M059J (cell line): ENCODE measurements at regions not wholly inside any gene's neighbourhood (a gene's known extent, or its start where the extent isn't known, plus 50 kb on each side); places are given as distances from the start of the nearest gene placed in this dataset.

Experiments
- DNase-seq: peaks from one replicate; pipeline ENCODE4 v3.0.0-alpha.2; 2012; ENCODE audit warnings: low read depth

- no peak for DNase-seq
Measured at GRCh38 chr17:34874478-34874877, 86.8 kb downstream of the CCT6B start.

DNA sequence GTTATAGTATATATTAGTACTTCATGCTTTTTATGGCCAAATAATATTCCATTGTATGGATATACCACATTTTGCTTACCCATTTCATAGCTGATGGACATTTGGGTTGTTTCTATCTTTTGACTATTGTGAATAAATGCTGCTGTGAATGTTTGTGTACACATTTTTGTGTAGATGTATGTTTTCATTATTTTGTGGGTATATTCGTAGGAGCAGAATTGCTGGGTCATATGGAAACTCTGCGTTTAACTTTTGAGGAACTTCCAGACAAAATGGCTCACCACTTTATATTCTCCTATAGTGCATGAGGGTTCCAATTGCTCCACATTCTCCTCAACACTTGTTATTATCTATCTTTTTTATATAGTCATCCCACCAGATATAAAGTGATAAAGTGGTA lies 88.6 kb downstream of the CCT6B start:
- no peak for DNase-seq

DNA sequence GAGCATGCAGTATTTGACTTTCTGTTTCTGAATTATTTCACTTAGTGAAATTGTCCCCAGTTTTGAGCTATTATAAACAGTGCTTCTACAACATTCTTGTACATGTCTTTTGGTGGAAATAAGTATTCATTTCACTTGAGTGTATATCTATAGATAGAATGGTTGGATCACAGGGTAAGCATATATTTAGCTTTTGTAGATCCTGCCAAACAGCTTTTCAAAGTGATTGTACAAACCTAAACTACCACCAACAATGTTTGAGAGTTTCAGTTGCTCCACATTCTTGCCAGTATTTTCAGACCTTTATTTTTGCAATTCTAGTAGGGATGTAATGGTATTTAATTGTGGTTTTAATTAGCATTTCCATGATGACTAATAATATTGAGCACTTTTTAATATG lies 91.6 kb downstream of the CCT6B start:
- DNase-seq: no peak

DNA sequence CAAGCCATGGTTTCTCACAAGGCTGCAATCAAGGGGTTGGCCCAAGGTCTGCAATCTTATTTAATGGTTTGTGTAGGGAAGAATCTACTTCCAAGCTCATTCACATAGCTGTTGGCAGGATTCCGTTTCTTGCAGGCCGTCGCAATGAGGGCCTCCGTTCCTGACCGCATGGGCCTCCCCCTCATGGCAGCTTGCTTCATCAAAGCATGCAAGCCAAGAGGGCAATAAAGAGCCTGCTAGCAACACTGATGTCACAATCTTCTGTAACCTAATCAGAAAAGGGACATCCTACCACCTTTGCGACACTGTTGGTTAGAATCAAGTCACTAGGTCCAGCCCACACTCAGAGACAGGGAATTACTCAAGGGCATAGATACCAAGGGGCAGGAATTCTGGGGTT lies 95.5 kb downstream of the CCT6B start:
- no peak for DNase-seq

GRCh38 chr17:34862384-34862783 lies 98.9 kb downstream of the CCT6B start:
- no peak for DNase-seq

GRCh38 chr17:34861864-34862263 lies 99.4 kb downstream of the CCT6B start:
- no peak for DNase-seq

GRCh38 chr17:34859652-34860051 lies 101.6 kb downstream of the CCT6B start:
- no peak for DNase-seq

GRCh38 chr17:34858591-34859565 lies 102.4 kb downstream of the CCT6B start:
- peak; percentile 72 for DNase-seq

GRCh38 chr17:34853924-34854323 lies 107.3 kb downstream of the CCT6B start:
- no peak for DNase-seq

DNA sequence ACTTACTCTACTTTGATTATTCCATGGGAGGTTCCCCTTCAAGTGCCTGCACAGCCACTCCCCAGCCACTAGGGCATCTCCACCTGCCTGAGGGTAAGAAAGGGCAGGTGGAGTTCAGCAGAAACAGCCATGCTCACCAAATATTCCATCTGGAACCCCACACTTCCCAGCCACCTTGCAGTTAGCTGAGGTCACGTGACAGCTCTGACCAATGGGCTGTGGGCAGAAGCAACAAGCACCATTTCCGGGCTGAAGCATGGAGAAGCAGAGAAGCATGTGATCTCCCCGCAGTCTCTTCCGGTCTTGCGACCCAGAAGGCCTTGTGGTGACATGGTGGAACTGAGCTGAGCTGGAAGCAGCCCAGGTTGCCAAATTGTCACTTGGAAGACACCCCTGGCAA lies 108.6 kb downstream of the CCT6B start:
- peak; percentile 13 for DNase-seq

DNA sequence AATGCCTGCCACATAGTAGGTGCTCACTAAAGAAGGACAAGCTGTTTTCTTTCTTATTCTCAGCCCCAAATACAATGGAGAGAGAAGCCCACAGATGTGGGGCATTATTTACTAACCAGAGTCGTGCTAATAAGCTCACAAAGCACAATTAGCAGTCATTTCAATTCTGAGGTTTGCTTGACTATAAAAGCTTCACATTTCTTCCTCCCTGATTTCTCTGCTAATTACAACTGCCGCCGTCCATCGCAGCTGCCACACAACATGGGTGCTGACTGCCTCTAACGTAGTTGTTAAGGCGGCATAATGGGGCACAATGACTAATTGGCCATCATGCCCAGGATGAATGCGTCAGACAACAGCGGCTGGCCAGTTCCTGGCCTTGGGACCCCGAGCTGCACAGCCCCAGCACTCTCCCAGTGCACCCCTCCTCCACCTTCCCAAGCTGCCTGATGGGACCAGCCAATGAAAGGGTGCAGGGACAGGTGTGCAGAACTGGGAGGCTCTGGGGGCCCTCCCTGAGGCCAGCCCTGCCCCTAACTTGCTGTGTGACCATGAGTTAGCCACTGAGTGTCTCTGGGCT lies 109.2 kb downstream of the CCT6B start:
- DNase-seq: peak; percentile 32

DNA sequence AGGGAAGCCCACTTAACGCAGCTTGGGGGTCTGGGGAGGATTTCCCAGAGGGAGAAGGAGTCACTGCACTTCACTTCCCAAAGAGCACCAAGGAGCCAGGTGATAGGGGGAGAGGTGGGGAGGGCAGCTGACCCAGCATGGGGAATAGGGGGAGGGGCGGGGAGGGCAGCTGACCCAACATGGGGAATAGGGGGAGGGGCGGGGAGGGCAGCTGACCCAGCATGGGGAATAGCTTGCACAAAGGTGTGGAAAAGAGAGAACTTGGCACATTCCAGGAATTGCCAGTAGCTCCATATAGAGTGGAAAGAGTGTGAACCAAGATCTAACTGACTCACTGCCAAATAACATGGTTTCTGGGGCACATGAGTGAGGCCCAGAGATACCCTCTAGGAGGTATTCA lies 110.3 kb downstream of the CCT6B start:
- no peak for DNase-seq

DNA sequence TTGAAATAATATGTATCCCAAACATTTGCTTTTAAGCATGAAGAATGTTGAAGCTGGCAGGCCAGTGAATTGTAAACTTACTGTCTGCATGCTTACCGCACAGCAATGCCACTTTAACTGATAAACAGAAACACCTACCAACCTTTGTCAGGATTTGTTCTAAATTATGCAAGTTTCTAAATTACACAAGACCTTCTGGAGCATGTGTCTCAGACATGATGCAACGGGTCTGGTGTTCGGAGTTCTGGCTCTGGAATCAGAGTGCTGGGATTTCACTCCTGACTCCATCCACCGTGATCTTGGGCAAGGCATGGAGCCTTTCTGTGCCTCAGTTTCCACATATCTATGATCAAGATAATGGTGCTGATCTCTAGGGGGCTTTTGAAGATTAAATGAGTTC lies 111.2 kb downstream of the CCT6B start:
- no peak for DNase-seq

- DNase-seq: no peak
Measured at GRCh38 chr17:34847938-34848337, 113.3 kb downstream of the CCT6B start.

GRCh38 chr17:34845296-34845695 lies 116.0 kb downstream of the CCT6B start:
- DNase-seq: no peak

DNA sequence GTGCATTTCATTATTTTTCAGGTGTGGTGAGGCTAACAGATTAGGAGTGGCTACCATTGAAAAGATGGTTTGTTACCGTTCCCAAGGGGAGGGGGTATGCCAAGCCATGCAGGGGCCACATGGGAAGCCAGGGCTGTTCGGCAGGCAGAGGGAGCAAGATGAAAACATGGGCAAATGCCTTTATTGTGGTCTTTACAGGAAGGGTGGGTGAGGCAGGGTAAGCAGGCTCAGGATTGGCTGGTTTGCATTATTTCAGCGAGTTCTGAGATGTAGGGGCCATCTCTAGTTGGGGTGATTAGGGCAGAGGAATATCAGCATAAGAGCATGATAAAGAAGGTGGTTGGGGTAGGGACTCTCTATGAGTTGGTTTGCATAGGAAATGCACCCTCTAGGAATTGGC lies 117.6 kb downstream of the CCT6B start:
- no peak for DNase-seq

- no peak for DNase-seq
Measured at GRCh38 chr17:34842235-34842634, 119.0 kb downstream of the CCT6B start.

DNA sequence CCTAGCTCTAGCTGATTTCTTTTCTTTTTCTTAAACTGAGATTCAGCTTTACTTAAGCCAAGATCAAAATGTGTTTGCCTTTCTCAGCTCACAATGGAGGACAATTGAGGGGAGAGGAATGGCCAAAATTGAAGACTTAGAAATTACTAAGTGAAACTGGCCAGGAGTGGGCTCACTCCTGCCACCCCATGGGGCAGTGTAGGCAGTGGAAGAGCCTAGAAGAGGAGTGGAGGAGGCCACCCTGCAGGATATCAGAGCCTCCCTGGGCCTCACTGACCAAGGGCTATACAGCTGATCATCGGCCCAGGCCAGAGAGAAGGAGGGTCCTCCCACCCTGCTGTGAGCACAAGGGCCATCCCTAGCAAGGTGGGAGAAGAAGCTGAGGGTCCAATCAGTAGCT lies 119.8 kb downstream of the CCT6B start:
- no peak for DNase-seq

DNA sequence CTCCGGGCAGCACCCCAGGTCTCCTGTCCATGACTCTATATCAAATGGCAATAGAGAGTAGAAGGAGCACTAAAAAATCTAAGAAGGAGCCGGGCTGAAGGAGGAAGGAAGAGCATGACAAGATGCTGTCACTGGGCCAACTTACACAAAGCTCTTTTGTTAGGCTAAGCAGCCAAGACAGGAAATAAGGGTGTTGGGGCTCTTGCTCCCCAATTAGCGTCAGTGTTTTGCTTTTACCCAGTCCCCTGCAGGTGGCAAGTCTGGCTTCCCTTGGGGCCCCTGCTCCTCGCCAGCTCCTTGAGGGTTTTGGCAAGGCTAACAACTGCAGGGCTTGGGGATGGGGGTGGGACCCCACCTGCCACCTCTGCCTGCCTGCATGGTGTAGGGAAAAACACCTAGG lies 120.5 kb downstream of the CCT6B start:
- DNase-seq: no peak

- no peak for DNase-seq
Measured at GRCh38 chr17:34837876-34838478, 123.3 kb downstream of the CCT6B start.

- no peak for DNase-seq
Measured at GRCh38 chr17:34832376-34832775, 128.9 kb downstream of the CCT6B start.

DNA sequence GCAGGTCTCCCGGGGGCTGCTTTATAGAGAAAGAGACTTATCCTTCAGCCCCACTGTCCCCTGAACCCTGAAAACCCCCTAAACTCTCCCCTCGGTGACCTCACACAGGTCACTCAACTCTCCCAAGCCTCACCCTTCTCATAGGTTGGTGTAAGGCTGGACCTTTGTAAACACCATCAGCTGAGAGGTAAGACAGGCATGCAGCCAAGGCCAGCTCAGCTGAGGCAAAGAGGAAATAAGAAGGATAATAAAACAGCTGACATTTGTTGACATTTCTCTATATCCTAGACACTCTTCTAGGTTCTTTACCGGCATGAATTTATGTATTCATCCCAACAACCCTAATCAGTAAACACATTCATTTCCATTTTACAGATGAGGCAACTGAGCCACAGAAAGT lies 134.3 kb downstream of the CCT6B start:
- DNase-seq: peak; percentile 65

DNA sequence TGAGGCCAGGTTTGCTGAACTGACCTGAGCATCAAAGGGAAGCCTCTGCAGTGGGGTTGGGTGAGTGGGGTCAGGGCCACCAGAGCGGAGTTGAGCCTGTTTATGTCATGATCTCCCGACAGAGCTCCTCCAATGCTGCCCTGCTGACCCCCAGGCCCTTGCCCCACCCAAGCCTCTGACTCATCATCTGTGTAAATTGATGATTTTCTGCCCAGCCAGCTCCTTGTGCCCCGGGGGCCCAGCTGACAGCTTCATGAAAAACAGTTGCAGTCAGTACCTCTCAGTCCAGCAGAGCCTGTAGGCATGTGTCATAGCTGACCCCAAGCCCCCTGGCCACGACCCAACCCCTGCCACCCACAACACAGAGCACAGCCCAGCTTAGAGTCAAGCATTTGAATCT lies 134.9 kb downstream of the CCT6B start:
- DNase-seq: peak; percentile 94
